OCI-LY3 (cell line): ENCODE measurements at regions not wholly inside any gene's neighbourhood (a gene's known extent, or its start where the extent isn't known, plus 50 kb on each side); places are given as distances from the start of the nearest gene placed in this dataset.

Experiments used
- H2AFZ ChIP-seq: fragments of 200-600, 300-600 bp; shearing (Covaris generic); 2 replicates; pipeline ENCODE4 v1.6.0; 2014; ENCODE audit warnings: antibody characterized with exemption, low read depth, low read length
- H3K27ac ChIP-seq: fragments of 200-600, 300-600 bp; sonication (generic); 2 replicates; pipeline ENCODE4 v1.5.1; 2014; ENCODE audit warnings: mild to moderate bottlenecking, low read length, moderate library complexity, mixed read lengths
- H3K27me3 ChIP-seq: fragments of 200-600, 300-600 bp; sonication (generic); 2 replicates; pipeline ENCODE4 v1.6.1; 2014; ENCODE audit warnings: low read depth, low read length, mixed read lengths
- H3K36me3 ChIP-seq: fragments of 200-600, 300-600 bp; sonication (generic); replicated peaks from 2 replicates; pipeline ENCODE3; 2014; ENCODE audit warnings: low read depth, low read length, mixed read lengths
- H3K4me1 ChIP-seq: fragments of 300-600, 200-600 bp; sonication (generic); 2 replicates; pipeline ENCODE4 v1.6.1; 2014; ENCODE audit warnings: low read length, mixed read lengths
- H3K4me2 ChIP-seq: fragments of 200-600, 300-600 bp; sonication (generic); 2 replicates; pipeline ENCODE4 v1.6.1; 2014; ENCODE audit warnings: low read length, mixed read lengths
- H3K4me3 ChIP-seq: fragments of 300-600, 200-600 bp; sonication (generic); 2 replicates; pipeline ENCODE4 v1.5.1; 2014; ENCODE audit warnings: antibody characterized with exemption, mild to moderate bottlenecking, low read length, moderate library complexity
- H3K79me2 ChIP-seq: fragments of 300-600, 200-600 bp; shearing (Covaris generic); 2 replicates; pipeline ENCODE4 v1.6.1; 2014; ENCODE audit warnings: mild to moderate bottlenecking, low read length, mixed read lengths
- H3K9ac ChIP-seq: fragments of 300-600, 200-600 bp; shearing (Covaris generic); 2 replicates; pipeline ENCODE4 v1.6.0; 2014; ENCODE audit warnings: mild to moderate bottlenecking, low read length, moderate library complexity
- H3K9me3 ChIP-seq: fragments of 200-600, 300-600 bp; shearing (Covaris generic); 2 replicates; pipeline ENCODE4 v1.6.1; 2014; ENCODE audit warnings: low read length, mixed read lengths; ENCODE audit not compliant: insufficient read depth
- H4K20me1 ChIP-seq: fragments of 200-600, 300-600 bp; sonication (generic); 2 replicates; pipeline ENCODE4 v1.6.1; 2016; ENCODE audit warnings: low read length, mixed read lengths; ENCODE audit not compliant: insufficient read depth
- CTCF ChIP-seq: fragments of 200-600, 300-600 bp; sonication (generic); IDR thresholded peaks from 2 replicates; pipeline ENCODE4 v1.5.1; 2014; ENCODE audit warnings: antibody characterized with exemption, low read length, low read depth
- EZH2phosphoT487 ChIP-seq: fragments of 200-600 bp; shearing (Covaris generic); IDR thresholded peaks from 2 replicates; pipeline ENCODE4 v1.6.1; 2018; ENCODE audit warnings: antibody characterized with exemption, mixed run types, low read depth

GRCh38 chr2:65778137-65778536, 345.7 kb upstream of the SPRED2 start:
- no peaks in the 10 kb centered on the region for H4K20me1 ChIP-seq
- H3K36me3 ChIP-seq, result no peaks in the 10 kb centered on the region
- H3K79me2 ChIP-seq, result no peaks in the 10 kb centered on the region
- TF ChIP-seq CTCF (no peak), EZH2phosphoT487 (no peak)
- no peak overlapping the region for H2AFZ ChIP-seq
- no peak overlapping the region for H3K4me3 ChIP-seq
- H3K4me2 ChIP-seq, result no peak overlapping the region
- peaks cover 5% of the 10 kb centered on the region for H3K27me3 ChIP-seq
- no peak overlapping the region for H3K27ac ChIP-seq
- no peaks in the 10 kb centered on the region; the same call in 1 of the 2 replicates for H3K4me1 ChIP-seq
- H3K9me3 ChIP-seq, result no peaks in the 10 kb centered on the region
- H3K9ac ChIP-seq, result no peak overlapping the region

GRCh38 chr2:65775839-65776238, 343.4 kb upstream of the SPRED2 start:
- Histone ChIP-seq H3K4me2 (no peak overlapping the region), H3K79me2 (no peaks in the 10 kb centered on the region), H3K9me3 (no peaks in the 10 kb centered on the region), H2AFZ (no peak overlapping the region), H3K4me3 (no peak overlapping the region), H3K36me3 (no peaks in the 10 kb centered on the region), H4K20me1 (no peaks in the 10 kb centered on the region), H3K9ac (no peak overlapping the region), H3K27me3 (peaks cover 13% of the 10 kb centered on the region), H3K4me1 (no peaks in the 10 kb centered on the region; the same call in 1 of the 2 replicates), H3K27ac (no peak overlapping the region)
- TF ChIP-seq CTCF (no peak), EZH2phosphoT487 (no peak)

GRCh38 chr2:65767946-65768345, 335.5 kb upstream of the SPRED2 start:
- no peak overlapping the region for H3K9ac ChIP-seq
- TF ChIP-seq EZH2phosphoT487, result no peak
- TF ChIP-seq CTCF, result no peak
- peaks cover 15% of the 10 kb centered on the region; the same call in 1 of the 2 replicates for H3K27me3 ChIP-seq
- H3K4me2 ChIP-seq, result no peak overlapping the region
- no peaks in the 10 kb centered on the region for H4K20me1 ChIP-seq
- H3K27ac ChIP-seq, result no peak overlapping the region
- H3K36me3 ChIP-seq, result no peaks in the 10 kb centered on the region
- no peaks in the 10 kb centered on the region for H3K79me2 ChIP-seq
- H2AFZ ChIP-seq, result no peak overlapping the region
- no peaks in the 10 kb centered on the region for H3K9me3 ChIP-seq
- H3K4me3 ChIP-seq, result no peak overlapping the region
- H3K4me1 ChIP-seq, result no peaks in the 10 kb centered on the region

GRCh38 chr2:65766768-65767267, 334.4 kb upstream of the SPRED2 start:
- no peak overlapping the region for H3K9ac ChIP-seq
- H3K27ac ChIP-seq, result no peak overlapping the region
- TF ChIP-seq EZH2phosphoT487, result no peak
- no peaks in the 10 kb centered on the region for H3K9me3 ChIP-seq
- no peaks in the 10 kb centered on the region for H3K36me3 ChIP-seq
- no peaks in the 10 kb centered on the region for H3K4me1 ChIP-seq
- no peak overlapping the region for H3K4me2 ChIP-seq
- H3K79me2 ChIP-seq, result no peaks in the 10 kb centered on the region
- no peaks in the 10 kb centered on the region for H4K20me1 ChIP-seq
- 0 out of 2 replicates have a peak, but pooled peaks cover 8% of the 10 kb centered on the region for H3K27me3 ChIP-seq
- no peak overlapping the region for H3K4me3 ChIP-seq
- no peak overlapping the region for H2AFZ ChIP-seq

GRCh38 chr2:65765376-65765775, 333.0 kb upstream of the SPRED2 start:
- Histone ChIP-seq H3K27ac (no peak overlapping the region), H3K4me3 (no peak overlapping the region), H3K4me1 (no peaks in the 10 kb centered on the region), H3K36me3 (no peaks in the 10 kb centered on the region), H2AFZ (no peak overlapping the region), H3K9me3 (no peaks in the 10 kb centered on the region), H3K27me3 (no peaks in the 10 kb centered on the region), H3K79me2 (no peaks in the 10 kb centered on the region), H4K20me1 (no peaks in the 10 kb centered on the region), H3K9ac (no peak overlapping the region), H3K4me2 (no peak overlapping the region)
- TF ChIP-seq EZH2phosphoT487 (no peak), CTCF (no peak)
